HCT116 (cell line): ENCODE measurements at regions not wholly inside any gene's neighbourhood (a gene's known extent, or its start where the extent isn't known, plus 50 kb on each side); places are given as distances from the start of the nearest gene placed in this dataset.

Experiments
- ATAC-seq: fragments of 200-7000 bp; cut with Tn5 transposase; 2 replicates; pipeline ENCODE4 v1.9.1; 2020; ENCODE audit warnings: mild to moderate bottlenecking, moderate library complexity
- BruUV-seq: library from RNA; stranded (reverse); fragments of 400-500 nt; replicated peaks from 2 replicates; lab custom pipeline; 2021; lab: Mats Ljungman, UMichigan
- CTCF ChIA-PET: fragments of 300-600 bp; sonication (Branson Sonifier 250); formaldehyde crosslinking; loops from one replicate; lab custom pipeline; 2021; ENCODE audit warnings: antibody characterized with exemption; lab: Charles Lee
- POLR2A ChIA-PET: fragments of 300-600, 350-600 bp; sonication (Branson Sonifier 250); formaldehyde crosslinking; loops from one replicate; lab custom pipeline; 2021; ENCODE audit warnings: antibody characterized with exemption; lab: Charles Lee
- RAD21 ChIA-PET, 2 experiments: fragments of 300-600 bp; sonication (Branson Sonifier 250); formaldehyde crosslinking; loops; one replicate each; lab custom pipeline; 2023; ENCODE audit warnings: low total read pairs in 2 of 2; ENCODE audit not compliant: uncharacterized antibody in 2 of 2, unreplicated experiment in 2 of 2, low non-redundant PET in 1 of 2; lab: Charles Lee
- DNase-seq: peaks from one replicate; pipeline ENCODE4 v3.0.0-alpha.2; 2010; ENCODE audit warnings: low read depth, low spot score
- H2AFZ ChIP-seq: fragments of 200-600 bp; shearing (Covaris generic), sonication (generic); 2 replicates; pipeline ENCODE4 v1.6.1; 2017; ENCODE audit warnings: low read depth, mixed run types, mixed read lengths, antibody characterized with exemption, low read length; ENCODE audit not compliant: poor library complexity, severe bottlenecking
- H3K27ac ChIP-seq: 2 replicates; pipeline ENCODE4 v1.5.1; 2012; ENCODE audit warnings: low read depth, low read length
- H3K27me3 ChIP-seq: fragments of 200-600 bp; sonication (generic); 2 replicates; pipeline ENCODE4 v1.6.1; 2016; ENCODE audit warnings: mixed run types, low read length, mixed read lengths; ENCODE audit not compliant: insufficient read depth
- H3K36me3 ChIP-seq, 2 experiments: fragments of 200-500 bp in 1 of 2; fragments of 200-600 bp in 1 of 2; sonication (Bioruptor generic) in 1 of 2; sonication (generic) in 1 of 2; 2 replicates each; pipeline versions ENCODE4 v1.5.1 to v1.6.1; 2014 to 2016; ENCODE audit warnings: low read length in 2 of 2, inconsistent platforms in 1 of 2, mixed read lengths in 1 of 2, mixed run types in 1 of 2; ENCODE audit not compliant: insufficient read depth in 2 of 2, control insufficient read depth in 1 of 2
- H3K4me1 ChIP-seq, 2 experiments: fragments of 200-600 bp in 1 of 2; sonication (generic) in 1 of 2; 2 replicates each; pipeline versions ENCODE4 v1.5.1 to v1.6.1; 2012 to 2017; ENCODE audit warnings: low read length in 2 of 2, inconsistent platforms in 1 of 2, mild to moderate bottlenecking in 1 of 2, mixed read lengths in 1 of 2, mixed run types in 1 of 2, moderate library complexity in 1 of 2; ENCODE audit not compliant: insufficient read depth in 2 of 2, control insufficient read depth in 1 of 2
- H3K4me2 ChIP-seq: fragments of 200-600 bp; sonication (generic); 2 replicates; pipeline ENCODE4 v1.6.1; 2017; ENCODE audit warnings: mixed run types, low read length, mixed read lengths
- H3K4me3 ChIP-seq, 2 experiments: fragments of 200-600 bp in 1 of 2; sonication (generic) in 1 of 2; replicated peaks in 1 of 2; 2 replicates each; pipeline ENCODE4 v1.5.1; 2011 to 2016; ENCODE audit warnings: low read length in 2 of 2, control low read depth in 1 of 2, low read depth in 1 of 2, mild to moderate bottlenecking in 1 of 2, mixed read lengths in 1 of 2, mixed run types in 1 of 2
- H3K79me2 ChIP-seq: fragments of 200-600 bp; sonication (generic); 2 replicates; pipeline ENCODE4 v1.6.1; 2017; ENCODE audit warnings: mild to moderate bottlenecking, mixed run types, low read length, moderate library complexity, mixed read lengths; ENCODE audit not compliant: insufficient read depth
- H3K9ac ChIP-seq: fragments of 200-600 bp; sonication (generic); 2 replicates; pipeline ENCODE4 v1.6.1; 2016; ENCODE audit warnings: low read length, mixed read lengths
- H3K9me2 ChIP-seq: fragments of 200-600 bp; sonication (generic), shearing (Covaris generic); 2 replicates; pipeline ENCODE4 v1.6.1; 2017; ENCODE audit warnings: mixed run types, mild to moderate bottlenecking, moderate library complexity; ENCODE audit not compliant: insufficient read depth
- H3K9me3 ChIP-seq, 2 experiments: fragments of 200-500 bp in 1 of 2; fragments of 200-600 bp in 1 of 2; sonication (Bioruptor generic) in 1 of 2; sonication (generic) in 1 of 2; 2 replicates each; pipeline ENCODE4 v1.6.1; 2014 to 2017; ENCODE audit warnings: low read length in 2 of 2, mixed read lengths in 2 of 2, inconsistent platforms in 1 of 2, low read depth in 1 of 2, mild to moderate bottlenecking in 1 of 2, mixed run types in 1 of 2, moderate library complexity in 1 of 2; ENCODE audit not compliant: control insufficient read depth in 1 of 2, insufficient read depth in 1 of 2
- H4K20me1 ChIP-seq: fragments of 200-600 bp; sonication (generic), shearing (Covaris generic); 2 replicates; pipeline ENCODE4 v1.6.1; 2017; ENCODE audit warnings: mixed run types, mild to moderate bottlenecking, moderate library complexity; ENCODE audit not compliant: insufficient read depth
- ATF3 ChIP-seq: IDR thresholded peaks from 2 replicates; pipeline ENCODE4 v1.6.1; 2012
- CBX3 ChIP-seq: IDR thresholded peaks from 2 replicates; pipeline ENCODE4 v1.6.1; 2012; ENCODE audit warnings: low read depth
- CEBPB ChIP-seq: IDR thresholded peaks from 2 replicates; pipeline ENCODE4 v1.6.1; 2012; ENCODE audit warnings: low read depth
- CTCF ChIP-seq, 3 experiments: fragments of 200-600 bp in 1 of 3; sonication (generic) in 1 of 3; IDR thresholded peaks in 2 of 3; conservative IDR thresholded peaks in 1 of 3; 2 replicates each; pipeline ENCODE4 v1.5.1; 2012 to 2017; ENCODE audit warnings: low read depth in 2 of 3, low read length in 2 of 3, antibody characterized with exemption in 1 of 3, borderline replicate concordance in 1 of 3, control low read depth in 1 of 3, mild to moderate bottlenecking in 1 of 3, mixed read lengths in 1 of 3, mixed run types in 1 of 3, moderate library complexity in 1 of 3; ENCODE audit not compliant: insufficient read depth in 1 of 3
- ELF1 ChIP-seq: IDR thresholded peaks from 2 replicates; pipeline ENCODE4 v1.6.1; 2012; ENCODE audit warnings: low read depth, borderline replicate concordance
- EZH2phosphoT487 ChIP-seq: fragments of 200-600 bp; IDR thresholded peaks from 2 replicates; pipeline ENCODE4 v1.6.1; 2018; ENCODE audit warnings: antibody characterized with exemption, borderline replicate concordance
- FOSL1 ChIP-seq: IDR thresholded peaks from 2 replicates; pipeline ENCODE4 v1.6.1; 2012; ENCODE audit warnings: low read depth
- JUND ChIP-seq: IDR thresholded peaks from 2 replicates; pipeline ENCODE4 v1.6.1; 2012
- MAX ChIP-seq: IDR thresholded peaks from 2 replicates; pipeline ENCODE4 v1.6.1; 2012
- POLR2A ChIP-seq: IDR thresholded peaks from 2 replicates; pipeline ENCODE4 v1.7.0; 2011; ENCODE audit warnings: borderline replicate concordance; ENCODE audit not compliant: insufficient read depth, insufficient read length; ENCODE audit errors: extremely low read depth
- POLR2AphosphoS5 ChIP-seq: IDR thresholded peaks from 2 replicates; pipeline ENCODE4 v1.6.1; 2011; ENCODE audit warnings: mild to moderate bottlenecking, low read depth, low read length, moderate library complexity
- SIN3A ChIP-seq: IDR thresholded peaks from 2 replicates; pipeline ENCODE4 v1.6.1; 2012; ENCODE audit warnings: low read depth
- SP1 ChIP-seq: IDR thresholded peaks from 2 replicates; pipeline ENCODE4 v1.6.1; 2012; ENCODE audit warnings: low read depth
- ZBTB33 ChIP-seq: IDR thresholded peaks from 2 replicates; pipeline ENCODE4 v1.6.1; 2011; ENCODE audit warnings: mild to moderate bottlenecking, low read length, moderate library complexity; ENCODE audit not compliant: insufficient replicate concordance; ENCODE audit errors: extremely low read depth
- ZNF274 ChIP-seq: fragments of 200-500 bp; sonication (Bioruptor generic); IDR thresholded peaks from 2 replicates; pipeline ENCODE4 v1.6.1; 2014; ENCODE audit warnings: mild to moderate bottlenecking, low read depth, low read length, inconsistent platforms
- intact Hi-C: fragments of 100-400 bp; cut with micrococcal nuclease; formaldehyde crosslinking; loops from 2 replicates; pipeline ENCODE4 v1.10.0; 2022

- Histone ChIP-seq H4K20me1 (no peaks in the 10 kb centered on the region), H3K36me3 (no peaks in the 10 kb centered on the region), H3K9me2 (no peaks in the 10 kb centered on the region), H3K4me1 (0 out of 4 replicates have a peak, but pooled peaks cover 0 to 3% of the 10 kb centered on the region in 2 experiments), H3K27ac (no peak overlapping the region), H3K4me2 (no peak overlapping the region), H3K4me3 (no peak overlapping the region), H3K9ac (no peak overlapping the region), H3K79me2 (no peaks in the 10 kb centered on the region), H3K27me3 (no peaks in the 10 kb centered on the region), H2AFZ (no peak overlapping the region), H3K9me3 (peaks cover 0 to 6% of the 10 kb centered on the region in 2 experiments; a peak in 1 of 4 replicates)
- intact Hi-C loops = no loop called here
- no peak for DNase-seq
- RAD21 ChIA-PET = no interaction called here
- CTCF ChIA-PET = no interaction called here
- POLR2A ChIA-PET = no interaction called here
- no TSS peak for BruUV-seq
- ATAC-seq = no peak
- TF ChIP-seq ATF3 = no peak
- no peak for TF ChIP-seq SP1
- TF ChIP-seq ZBTB33 = no peak
- no peak for TF ChIP-seq ZNF274
- TF ChIP-seq CEBPB = no peak
- no peak for TF ChIP-seq SIN3A
Observed at GRCh38 chr17:45676695-45677094, 107.4 kb upstream of the CRHR1 start.

- RAD21 ChIA-PET = no interaction called here
- Histone ChIP-seq H3K9me2 (no peaks in the 10 kb centered on the region), H3K27ac (no peak overlapping the region), H3K79me2 (no peaks in the 10 kb centered on the region), H2AFZ (no peak overlapping the region), H3K27me3 (no peaks in the 10 kb centered on the region), H3K4me2 (no peak overlapping the region), H3K9ac (no peak overlapping the region), H3K4me1 (0 out of 4 replicates have a peak, but pooled peaks cover 0 to 3% of the 10 kb centered on the region in 2 experiments), H4K20me1 (no peaks in the 10 kb centered on the region), H3K9me3 (peaks cover 0 to 6% of the 10 kb centered on the region in 2 experiments; a peak in 1 of 4 replicates), H3K4me3 (no peak overlapping the region), H3K36me3 (no peaks in the 10 kb centered on the region)
- POLR2A ChIA-PET = no interaction called here
- BruUV-seq = no TSS peak
- peak; percentile 22; the same call in 1 of the 2 replicates for ATAC-seq
- CTCF ChIA-PET = no interaction called here
- no peak for DNase-seq
- intact Hi-C loops = no loop called here
- no peak for TF ChIP-seq ZBTB33
- no peak for TF ChIP-seq JUND
- no peak for TF ChIP-seq FOSL1
- no peak for TF ChIP-seq ELF1
- TF ChIP-seq CTCF (IDR thresholded peaks at IDR 0.05 in 2 of 3, conservative IDR thresholded peaks at IDR 0.05 in 1 of 3; ENCODE audit: borderline replicate concordance in 1 of 3, insufficient read depth in 1 of 3, low read depth in 2 of 3, low read length in 2 of 3) = no peak
- no peak for TF ChIP-seq POLR2AphosphoS5
- TF ChIP-seq MAX = no peak
- TF ChIP-seq CBX3 = no peak
- TF ChIP-seq POLR2A = no peak
- no peak for TF ChIP-seq EZH2phosphoT487
- TF ChIP-seq SP1 = no peak
Observed at GRCh38 chr17:45677770-45678169, 106.3 kb upstream of the CRHR1 start.
